ENCODE measurements at regions not wholly inside any gene's neighbourhood (a gene's known extent, or its start where the extent isn't known, plus 50 kb on each side); places are given as distances from the start of the nearest gene placed in this dataset.

DNA sequence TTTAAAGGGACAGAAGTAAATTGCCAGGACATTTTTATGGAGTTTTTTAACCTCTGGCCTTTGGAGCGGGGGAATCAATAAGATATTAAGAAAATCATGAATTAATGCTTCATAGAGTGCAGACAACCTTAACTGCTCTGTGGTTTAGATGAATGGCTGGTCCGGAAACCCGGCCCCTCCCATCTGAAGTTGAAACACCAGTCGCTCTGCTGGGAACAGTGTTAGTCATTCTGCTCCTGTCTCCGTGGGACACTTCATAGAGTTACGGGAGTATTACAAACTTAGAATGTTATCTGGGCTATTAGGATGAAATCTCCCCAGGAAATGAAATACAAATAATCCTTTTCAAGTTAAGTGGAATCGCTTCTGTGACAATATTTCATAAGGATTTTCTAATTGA, 110.1 kb upstream of the IRX2 start:
- intact Hi-C loops (cut with micrococcal nuclease) = no loop called here
- ATAC-seq (no peak), DNase-seq (no peak)
- no peaks in the 10 kb centered on the region for H3K4me1 ChIP-seq (ENCODE audit: insufficient read depth, low read length)
- H3K27me3 ChIP-seq (ENCODE audit: low read length) = peaks cover 11% of the 10 kb centered on the region; the same call in 1 of the 2 replicates
- H3K4me2 ChIP-seq (ENCODE audit: low read length) = no peak overlapping the region
- no peak overlapping the region for H2AFZ ChIP-seq (ENCODE audit: low read length)
- no peak overlapping the region for H3K9ac ChIP-seq (ENCODE audit: low read length)
- H3K9me3 ChIP-seq (ENCODE audit: low read length) = no peaks in the 10 kb centered on the region
- TF ChIP-seq EZH2phosphoT487 (IDR thresholded peaks at IDR 0.05; ENCODE audit: borderline replicate concordance, low read length) (no peak), EZH2 (IDR thresholded peaks at IDR 0.05; ENCODE audit: low read length, unreplicated experiment) (no peak)
- TF ChIP-seq, protein P1, sequence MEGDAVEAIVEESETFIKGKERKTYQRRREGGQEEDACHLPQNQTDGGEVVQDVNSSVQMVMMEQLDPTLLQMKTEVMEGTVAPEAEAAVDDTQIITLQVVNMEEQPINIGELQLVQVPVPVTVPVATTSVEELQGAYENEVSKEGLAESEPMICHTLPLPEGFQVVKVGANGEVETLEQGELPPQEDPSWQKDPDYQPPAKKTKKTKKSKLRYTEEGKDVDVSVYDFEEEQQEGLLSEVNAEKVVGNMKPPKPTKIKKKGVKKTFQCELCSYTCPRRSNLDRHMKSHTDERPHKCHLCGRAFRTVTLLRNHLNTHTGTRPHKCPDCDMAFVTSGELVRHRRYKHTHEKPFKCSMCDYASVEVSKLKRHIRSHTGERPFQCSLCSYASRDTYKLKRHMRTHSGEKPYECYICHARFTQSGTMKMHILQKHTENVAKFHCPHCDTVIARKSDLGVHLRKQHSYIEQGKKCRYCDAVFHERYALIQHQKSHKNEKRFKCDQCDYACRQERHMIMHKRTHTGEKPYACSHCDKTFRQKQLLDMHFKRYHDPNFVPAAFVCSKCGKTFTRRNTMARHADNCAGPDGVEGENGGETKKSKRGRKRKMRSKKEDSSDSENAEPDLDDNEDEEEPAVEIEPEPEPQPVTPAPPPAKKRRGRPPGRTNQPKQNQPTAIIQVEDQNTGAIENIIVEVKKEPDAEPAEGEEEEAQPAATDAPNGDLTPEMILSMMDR (conservative IDR thresholded peaks at IDR 0.05; ENCODE audit: low read depth, low read length) = no peak
- CTCF ChIA-PET = no interaction called here
- no peak overlapping the region for H3K4me3 ChIP-seq (ENCODE audit: low read length)
- no peaks in the 10 kb centered on the region for H3K79me2 ChIP-seq (ENCODE audit: low read length)
- H3F3A ChIP-seq (ENCODE audit: low read length, unreplicated experiment) = no peaks in the 10 kb centered on the region
- no peak overlapping the region for H3K27ac ChIP-seq (ENCODE audit: low read length)
- POLR2A ChIA-PET (ENCODE audit: unreplicated experiment) = no interaction called here
- no TSS peak for BruUV-seq (replicated peaks)
- no peaks in the 10 kb centered on the region for H3K36me3 ChIP-seq (ENCODE audit: low read depth, low read length)
- H4K20me1 ChIP-seq (ENCODE audit: low read length) = no peaks in the 10 kb centered on the region
- no peaks in the 10 kb centered on the region for H3K9me2 ChIP-seq (replicated peaks; ENCODE audit: low read length)

DNA sequence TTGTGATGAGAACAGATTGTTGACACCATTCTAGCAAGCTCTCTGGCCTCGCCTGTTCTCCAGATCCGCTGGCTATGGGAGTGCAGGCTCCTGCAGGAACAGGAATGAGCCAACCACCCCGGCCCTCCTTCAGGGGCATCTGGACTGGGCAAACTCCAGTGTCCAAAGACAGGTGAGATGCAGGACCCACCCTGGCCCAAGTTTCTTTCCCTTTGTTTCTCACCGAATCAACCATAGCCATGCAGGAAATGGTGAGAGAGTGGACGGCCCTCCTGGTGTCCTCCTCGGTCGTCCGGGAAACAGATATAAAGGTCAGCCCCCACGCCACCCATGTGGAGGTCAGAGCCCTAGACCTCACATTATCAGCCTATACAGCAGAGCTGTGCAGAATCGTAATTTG, 108.6 kb upstream of the IRX2 start:
- Histone ChIP-seq H3K27ac (ENCODE audit: low read length) (no peak overlapping the region), H3K4me2 (ENCODE audit: low read length) (no peak overlapping the region), H3F3A (ENCODE audit: low read length, unreplicated experiment) (no peaks in the 10 kb centered on the region), H3K79me2 (ENCODE audit: low read length) (no peaks in the 10 kb centered on the region), H3K36me3 (ENCODE audit: low read depth, low read length) (no peaks in the 10 kb centered on the region), H4K20me1 (ENCODE audit: low read length) (no peaks in the 10 kb centered on the region), H3K4me1 (ENCODE audit: insufficient read depth, low read length) (no peaks in the 10 kb centered on the region), H3K9me2 (replicated peaks; ENCODE audit: low read length) (no peaks in the 10 kb centered on the region), H2AFZ (ENCODE audit: low read length) (no peak overlapping the region), H3K9me3 (ENCODE audit: low read length) (no peaks in the 10 kb centered on the region), H3K9ac (ENCODE audit: low read length) (no peak overlapping the region), H3K4me3 (ENCODE audit: low read length) (no peak overlapping the region), H3K27me3 (ENCODE audit: low read length) (peaks cover 4% of the 10 kb centered on the region; the same call in 1 of the 2 replicates)
- DNase-seq (no peak), ATAC-seq (no peak)
- ChIA-PET POLR2A (ENCODE audit: unreplicated experiment) (no interaction called here), CTCF (no interaction called here)
- TF ChIP-seq, protein P1 (conservative IDR thresholded peaks at IDR 0.05; ENCODE audit: low read depth, low read length) = no peak
- TF ChIP-seq EZH2phosphoT487 (IDR thresholded peaks at IDR 0.05; ENCODE audit: borderline replicate concordance, low read length) (no peak), EZH2 (IDR thresholded peaks at IDR 0.05; ENCODE audit: low read length, unreplicated experiment) (no peak)
- intact Hi-C loops (cut with micrococcal nuclease) = no loop called here
- BruUV-seq (replicated peaks) = no TSS peak

DNA sequence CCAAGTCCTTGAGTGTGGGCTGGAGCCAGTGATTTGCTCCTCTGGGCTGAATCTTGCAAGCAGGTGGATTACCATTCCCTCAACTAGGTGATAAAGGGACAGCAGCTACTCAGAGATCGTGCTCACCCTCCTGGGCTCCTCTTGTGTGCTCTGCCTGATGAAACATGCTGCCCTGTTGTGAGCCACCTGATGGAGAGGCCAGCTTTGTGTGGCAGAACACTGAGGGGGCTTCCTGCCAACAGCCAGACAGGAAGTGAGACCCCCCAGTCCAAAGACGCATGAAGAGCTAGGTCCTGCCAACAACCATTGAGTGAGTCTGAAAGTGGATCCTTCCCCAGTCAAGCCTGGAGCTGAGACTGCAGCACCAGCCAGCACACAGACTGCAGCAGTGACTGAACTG, 106.4 kb upstream of the IRX2 start:
- POLR2A ChIA-PET (ENCODE audit: unreplicated experiment) = no interaction called here
- no peak for ATAC-seq
- H3K36me3 ChIP-seq (ENCODE audit: low read depth, low read length) = no peaks in the 10 kb centered on the region
- no peaks in the 10 kb centered on the region for H3K79me2 ChIP-seq (ENCODE audit: low read length)
- no peak overlapping the region for H3K9ac ChIP-seq (ENCODE audit: low read length)
- no peaks in the 10 kb centered on the region for H3K4me1 ChIP-seq (ENCODE audit: insufficient read depth, low read length)
- H3K27me3 ChIP-seq (ENCODE audit: low read length) = 0 out of 2 replicates have a peak, but pooled peaks cover 4% of the 10 kb centered on the region
- H3K9me2 ChIP-seq (replicated peaks; ENCODE audit: low read length) = no peaks in the 10 kb centered on the region
- H3K4me3 ChIP-seq (ENCODE audit: low read length) = no peak overlapping the region
- H2AFZ ChIP-seq (ENCODE audit: low read length) = no peak overlapping the region
- CTCF ChIA-PET = no interaction called here
- BruUV-seq (replicated peaks) = no TSS peak
- H3K4me2 ChIP-seq (ENCODE audit: low read length) = no peak overlapping the region
- no peak overlapping the region for H3K27ac ChIP-seq (ENCODE audit: low read length)
- no peaks in the 10 kb centered on the region for H3F3A ChIP-seq (ENCODE audit: low read length, unreplicated experiment)
- no peaks in the 10 kb centered on the region for H3K9me3 ChIP-seq (ENCODE audit: low read length)
- no peaks in the 10 kb centered on the region for H4K20me1 ChIP-seq (ENCODE audit: low read length)
- DNase-seq = no peak
- intact Hi-C loops (cut with micrococcal nuclease) = no loop called here
- TF ChIP-seq EZH2 (IDR thresholded peaks at IDR 0.05; ENCODE audit: low read length, unreplicated experiment) = no peak
- TF ChIP-seq EZH2phosphoT487 (IDR thresholded peaks at IDR 0.05; ENCODE audit: borderline replicate concordance, low read length) = no peak
- TF ChIP-seq, protein P1 (conservative IDR thresholded peaks at IDR 0.05; ENCODE audit: low read depth, low read length) = no peak
